ENCODE measurements at regions not wholly inside any gene's neighbourhood (a gene's known extent, or its start where the extent isn't known, plus 50 kb on each side); places are given as distances from the start of the nearest gene placed in this dataset.

GRCh38 chr5:36384845-36385244, 83.1 kb upstream of the RANBP3L start:
- DNase-seq (no peak), ATAC-seq (ENCODE audit: low read depth) (no peak)
- CTCF ChIA-PET, result no interaction called here
- no peak overlapping the region for H3K4me3 Mint-ChIP-seq
- H3K36me3 Mint-ChIP-seq (ENCODE audit: low read depth), result no peaks in the 10 kb centered on the region
- no peak overlapping the region for H3K27ac Mint-ChIP-seq
- intact Hi-C loops (cut with micrococcal nuclease), result no loop called here
- peaks cover 3% of the 10 kb centered on the region for H3K4me1 Mint-ChIP-seq
- H3K9me3 Mint-ChIP-seq, result no peaks in the 10 kb centered on the region
- POLR2A ChIA-PET, result no interaction called here
- no peak for TF ChIP-seq CTCF (IDR thresholded peaks at IDR 0.05)
- peaks cover 2% of the 10 kb centered on the region for H3K27me3 Mint-ChIP-seq

- no peaks in the 10 kb centered on the region for H3K36me3 Mint-ChIP-seq (ENCODE audit: low read depth)
- TF ChIP-seq CTCF (IDR thresholded peaks at IDR 0.05), result no peak
- H3K9me3 Mint-ChIP-seq, result no peaks in the 10 kb centered on the region
- intact Hi-C loops (cut with micrococcal nuclease), result no loop called here
- no peak for DNase-seq
- ATAC-seq (ENCODE audit: low read depth), result no peak
- no peak overlapping the region for H3K4me3 Mint-ChIP-seq
- POLR2A ChIA-PET, result no interaction called here
- peaks cover 5% of the 10 kb centered on the region for H3K27me3 Mint-ChIP-seq
- peaks cover 3% of the 10 kb centered on the region for H3K4me1 Mint-ChIP-seq
- no peak overlapping the region for H3K27ac Mint-ChIP-seq
- CTCF ChIA-PET, result no interaction called here
Observed at GRCh38 chr5:36385495-36385894, 83.8 kb upstream of the RANBP3L start.

DNA sequence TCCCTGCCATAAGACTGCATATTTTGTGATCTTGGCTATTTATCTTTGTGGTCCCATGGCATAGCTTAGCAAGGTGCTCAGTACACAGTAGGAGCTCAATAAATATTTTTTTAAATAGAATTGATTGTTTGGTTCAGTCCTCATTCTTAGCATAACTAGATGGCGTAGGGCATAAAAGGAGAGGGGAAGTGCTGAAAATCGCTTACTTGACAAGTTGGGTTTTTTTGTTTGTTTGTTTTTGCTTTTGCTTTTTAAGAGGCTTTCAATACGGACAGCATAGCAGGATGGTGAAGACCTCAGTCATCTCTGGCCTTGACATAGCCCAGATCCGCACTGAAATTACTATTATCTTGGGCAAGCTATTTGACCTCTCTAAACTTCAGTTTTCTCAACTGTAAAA, 86.6 kb upstream of the RANBP3L start:
- DNase-seq, result no peak
- peaks cover 3% of the 10 kb centered on the region for H3K4me1 Mint-ChIP-seq
- no peak for ATAC-seq (ENCODE audit: low read depth)
- ChIA-PET POLR2A (no interaction called here), CTCF (no interaction called here)
- peaks cover 5% of the 10 kb centered on the region for H3K27me3 Mint-ChIP-seq
- H3K9me3 Mint-ChIP-seq, result no peaks in the 10 kb centered on the region
- no peak overlapping the region for H3K27ac Mint-ChIP-seq
- H3K36me3 Mint-ChIP-seq (ENCODE audit: low read depth), result no peaks in the 10 kb centered on the region
- no peak for TF ChIP-seq CTCF (IDR thresholded peaks at IDR 0.05)
- no peak overlapping the region for H3K4me3 Mint-ChIP-seq
- intact Hi-C loops (cut with micrococcal nuclease), result no loop called here

DNA sequence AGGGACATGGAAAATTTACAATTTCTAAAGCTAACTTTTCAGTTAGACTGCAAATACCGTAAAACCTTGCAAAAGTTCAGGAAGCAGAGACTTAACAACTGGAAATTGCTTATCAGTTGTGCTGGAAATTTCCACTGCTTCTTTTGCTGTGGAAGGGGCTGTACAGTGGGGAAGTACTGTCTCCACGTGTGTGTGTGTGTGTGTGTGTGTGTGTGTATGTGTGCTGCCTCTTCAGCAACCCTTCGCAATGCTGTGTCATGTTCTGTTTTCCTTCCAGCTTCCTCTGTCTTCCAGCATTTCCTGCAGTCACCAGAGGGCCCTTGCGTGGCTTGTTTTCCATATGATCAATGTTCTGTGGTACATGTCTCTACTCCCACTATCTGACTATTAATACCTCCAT, 87.5 kb upstream of the RANBP3L start:
- Mint-ChIP-seq H3K36me3 (ENCODE audit: low read depth) (no peaks in the 10 kb centered on the region), H3K9me3 (no peaks in the 10 kb centered on the region), H3K4me3 (no peak overlapping the region), H3K27ac (no peak overlapping the region), H3K4me1 (peaks cover 8% of the 10 kb centered on the region), H3K27me3 (peaks cover 5% of the 10 kb centered on the region)
- intact Hi-C loops (cut with micrococcal nuclease), result no loop called here
- POLR2A ChIA-PET, result no interaction called here
- DNase-seq (no peak), ATAC-seq (ENCODE audit: low read depth) (no peak)
- CTCF ChIA-PET, result no interaction called here
- TF ChIP-seq CTCF (IDR thresholded peaks at IDR 0.05), result no peak

GRCh38 chr5:36390640-36391039, 88.9 kb upstream of the RANBP3L start:
- CTCF ChIA-PET, result no interaction called here
- DNase-seq (no peak), ATAC-seq (ENCODE audit: low read depth) (no peak)
- TF ChIP-seq CTCF (IDR thresholded peaks at IDR 0.05), result no peak
- no peaks in the 10 kb centered on the region for H3K9me3 Mint-ChIP-seq
- no peak overlapping the region for H3K4me3 Mint-ChIP-seq
- peaks cover 10% of the 10 kb centered on the region for H3K4me1 Mint-ChIP-seq
- POLR2A ChIA-PET, result no interaction called here
- intact Hi-C loops (cut with micrococcal nuclease), result loop anchor here (10.0 kb wide), 2 partner anchors 316 to 554 kb away; no protein-coding TSS in a partner anchor
- H3K27me3 Mint-ChIP-seq, result peaks cover 5% of the 10 kb centered on the region
- no peak overlapping the region for H3K27ac Mint-ChIP-seq
- H3K36me3 Mint-ChIP-seq (ENCODE audit: low read depth), result no peaks in the 10 kb centered on the region
